ENCODE measurements at regions not wholly inside any gene's neighbourhood (a gene's known extent, or its start where the extent isn't known, plus 50 kb on each side); places are given as distances from the start of the nearest gene placed in this dataset.
A peak's percentile ranks its signal among the peaks of the same experiment; 100 is the strongest.
"Not testable (repeated sequence)": the region's sequence is repeated elsewhere in the genome, so short reads cannot be mapped to it uniquely, and the experiment has no call there.

- not testable (repeated sequence) for H3K4me1 ChIP-seq (ENCODE audit: control insufficient read depth in 1 of 2, insufficient read depth in 2 of 2, low read length in 2 of 2); H3K4ac ChIP-seq (ENCODE audit: low read depth, low read length); DNase-seq; H3K27me3 ChIP-seq (ENCODE audit: insufficient read depth, low read length); H3K9ac ChIP-seq (ENCODE audit: low read length); H2AK5ac ChIP-seq (ENCODE audit: low read length); H3K23ac ChIP-seq (ENCODE audit: low read length); H4K91ac ChIP-seq (ENCODE audit: low read depth, low read length); H2BK120ac ChIP-seq (ENCODE audit: insufficient read depth, low read length, poor library complexity); H4K8ac ChIP-seq (ENCODE audit: low read depth, low read length); H3K14ac ChIP-seq (ENCODE audit: low read length); H3K79me2 ChIP-seq (ENCODE audit: control insufficient read depth, insufficient read depth, low read length, poor library complexity); H2AFZ ChIP-seq (ENCODE audit: insufficient read depth, low read length, poor library complexity); H2BK5ac ChIP-seq (ENCODE audit: low read depth, low read length, poor library complexity); H3K18ac ChIP-seq (ENCODE audit: low read length); H2BK12ac ChIP-seq (ENCODE audit: low read length); H3K4me2 ChIP-seq (ENCODE audit: low read length); H4K12ac ChIP-seq (ENCODE audit: low read depth, low read length); H3K79me1 ChIP-seq (ENCODE audit: low read length); H3K4me3 ChIP-seq (ENCODE audit: low read depth, low read length); H3K27ac ChIP-seq (ENCODE audit: low read depth, low read length); H3K9me3 ChIP-seq (ENCODE audit: insufficient read depth, low read depth, low read length); H3K36me3 ChIP-seq (ENCODE audit: control insufficient read depth in 1 of 2, insufficient read depth in 2 of 2, low read length in 2 of 2)
- WGBS (ENCODE audit: extremely low coverage, insufficient coverage, insufficient read length), result no CpG with 5 or more reads among the region's 3 CpGs
Observed at GRCh38 chr2:111275854-111276171, 155.1 kb downstream of the BCL2L11 start.

GRCh38 chr2:111278133-111278532, 157.4 kb downstream of the BCL2L11 start:
- H3K4me1 ChIP-seq (ENCODE audit: control insufficient read depth in 1 of 2, insufficient read depth in 2 of 2, low read length in 2 of 2), result not testable (repeated sequence)

GRCh38 chr2:111280709-111281286, 160.1 kb downstream of the BCL2L11 start:
- not testable (repeated sequence) for H3K4me1 ChIP-seq (ENCODE audit: control insufficient read depth in 1 of 2, insufficient read depth in 2 of 2, low read length in 2 of 2); H3K4ac ChIP-seq (ENCODE audit: low read depth, low read length); H3K79me1 ChIP-seq (ENCODE audit: low read length); H3K9me3 ChIP-seq (ENCODE audit: insufficient read depth, low read depth, low read length); H3K27ac ChIP-seq (ENCODE audit: low read depth, low read length); DNase-seq; H2BK120ac ChIP-seq (ENCODE audit: insufficient read depth, low read length, poor library complexity); H2BK5ac ChIP-seq (ENCODE audit: low read depth, low read length, poor library complexity); H4K8ac ChIP-seq (ENCODE audit: low read depth, low read length); H3K18ac ChIP-seq (ENCODE audit: low read length); H3K79me2 ChIP-seq (ENCODE audit: control insufficient read depth, insufficient read depth, low read length, poor library complexity); H3K36me3 ChIP-seq (ENCODE audit: control insufficient read depth in 1 of 2, insufficient read depth in 2 of 2, low read length in 2 of 2); H3K4me2 ChIP-seq (ENCODE audit: low read length); H3K14ac ChIP-seq (ENCODE audit: low read length); H3K4me3 ChIP-seq (ENCODE audit: low read depth, low read length); H2BK12ac ChIP-seq (ENCODE audit: low read length); H4K12ac ChIP-seq (ENCODE audit: low read depth, low read length); H2AK5ac ChIP-seq (ENCODE audit: low read length); H3K23ac ChIP-seq (ENCODE audit: low read length); H3K9ac ChIP-seq (ENCODE audit: low read length); H3K27me3 ChIP-seq (ENCODE audit: insufficient read depth, low read length); H2AFZ ChIP-seq (ENCODE audit: insufficient read depth, low read length, poor library complexity)
- H4K91ac ChIP-seq (ENCODE audit: low read depth, low read length), result peak overlapping the region; percentile 24
- WGBS (ENCODE audit: extremely low coverage, insufficient coverage, insufficient read length), result no CpG with 5 or more reads among the region's 6 CpGs

More at GRCh38 chr2:111278133-111278532, 157.4 kb downstream of the BCL2L11 start:
- H3K36me3 ChIP-seq (ENCODE audit: control insufficient read depth in 1 of 2, insufficient read depth in 2 of 2, low read length in 2 of 2); H3K4me3 ChIP-seq (ENCODE audit: low read depth, low read length); H3K14ac ChIP-seq (ENCODE audit: low read length); H3K9ac ChIP-seq (ENCODE audit: low read length); H3K4me2 ChIP-seq (ENCODE audit: low read length); H2AFZ ChIP-seq (ENCODE audit: insufficient read depth, low read length, poor library complexity); H3K79me2 ChIP-seq (ENCODE audit: control insufficient read depth, insufficient read depth, low read length, poor library complexity); H3K27me3 ChIP-seq (ENCODE audit: insufficient read depth, low read length); H2BK12ac ChIP-seq (ENCODE audit: low read length); H3K27ac ChIP-seq (ENCODE audit: low read depth, low read length); H3K18ac ChIP-seq (ENCODE audit: low read length); H2BK120ac ChIP-seq (ENCODE audit: insufficient read depth, low read length, poor library complexity); H2BK5ac ChIP-seq (ENCODE audit: low read depth, low read length, poor library complexity); DNase-seq; H4K91ac ChIP-seq (ENCODE audit: low read depth, low read length); H4K8ac ChIP-seq (ENCODE audit: low read depth, low read length); H2AK5ac ChIP-seq (ENCODE audit: low read length); H3K23ac ChIP-seq (ENCODE audit: low read length); H3K79me1 ChIP-seq (ENCODE audit: low read length); H4K12ac ChIP-seq (ENCODE audit: low read depth, low read length); H3K4ac ChIP-seq (ENCODE audit: low read depth, low read length); H3K9me3 ChIP-seq (ENCODE audit: insufficient read depth, low read depth, low read length): not testable (repeated sequence)
- WGBS (ENCODE audit: extremely low coverage, insufficient coverage, insufficient read length), result no CpG with 5 or more reads among the region's 3 CpGs

DNA sequence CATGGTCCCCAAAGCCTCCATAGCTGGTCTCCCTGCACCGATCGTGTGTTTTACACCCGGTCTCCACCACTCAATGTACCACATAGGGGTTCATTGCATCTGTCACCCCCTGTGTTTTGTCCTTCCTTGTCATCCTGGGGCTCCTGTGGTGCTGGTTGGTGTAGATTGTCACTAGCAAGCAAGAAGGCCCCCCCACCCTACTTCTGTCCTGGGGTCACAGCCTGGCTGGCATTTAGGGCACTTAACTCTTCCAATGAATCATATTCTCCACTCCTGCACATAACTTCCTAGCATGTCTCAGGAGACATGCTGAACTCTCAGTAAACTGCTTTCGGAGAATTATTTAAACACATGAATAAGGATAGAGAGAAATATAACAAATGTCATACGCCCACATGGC, 161.4 kb downstream of the BCL2L11 start:
- not testable (repeated sequence) for H3K23ac ChIP-seq (ENCODE audit: low read length); H3K27me3 ChIP-seq (ENCODE audit: insufficient read depth, low read length); DNase-seq; H3K4me2 ChIP-seq (ENCODE audit: low read length); H3K9ac ChIP-seq (ENCODE audit: low read length); H2AK5ac ChIP-seq (ENCODE audit: low read length); H2BK12ac ChIP-seq (ENCODE audit: low read length); H2AFZ ChIP-seq (ENCODE audit: insufficient read depth, low read length, poor library complexity); H4K91ac ChIP-seq (ENCODE audit: low read depth, low read length); H4K12ac ChIP-seq (ENCODE audit: low read depth, low read length); H3K79me1 ChIP-seq (ENCODE audit: low read length); H3K4me1 ChIP-seq (ENCODE audit: control insufficient read depth in 1 of 2, insufficient read depth in 2 of 2, low read length in 2 of 2); H3K4ac ChIP-seq (ENCODE audit: low read depth, low read length); H2BK5ac ChIP-seq (ENCODE audit: low read depth, low read length, poor library complexity); H3K36me3 ChIP-seq (ENCODE audit: control insufficient read depth in 1 of 2, insufficient read depth in 2 of 2, low read length in 2 of 2); H3K14ac ChIP-seq (ENCODE audit: low read length); H3K79me2 ChIP-seq (ENCODE audit: control insufficient read depth, insufficient read depth, low read length, poor library complexity); H3K27ac ChIP-seq (ENCODE audit: low read depth, low read length); H3K4me3 ChIP-seq (ENCODE audit: low read depth, low read length); H4K8ac ChIP-seq (ENCODE audit: low read depth, low read length); H3K9me3 ChIP-seq (ENCODE audit: insufficient read depth, low read depth, low read length); H3K18ac ChIP-seq (ENCODE audit: low read length); H2BK120ac ChIP-seq (ENCODE audit: insufficient read depth, low read length, poor library complexity)
- no CpG with 5 or more reads among the region's 5 CpGs for WGBS (ENCODE audit: extremely low coverage, insufficient coverage, insufficient read length)
